ENCODE measurements at regions not wholly inside any gene's neighbourhood (a gene's known extent, or its start where the extent isn't known, plus 50 kb on each side); places are given as distances from the start of the nearest gene placed in this dataset.

GRCh38 chr14:55964821-55965220 lies 153.4 kb upstream of the PELI2 start:
- H3K27ac Mint-ChIP-seq: no peak overlapping the region
- TF ChIP-seq, protein P1, sequence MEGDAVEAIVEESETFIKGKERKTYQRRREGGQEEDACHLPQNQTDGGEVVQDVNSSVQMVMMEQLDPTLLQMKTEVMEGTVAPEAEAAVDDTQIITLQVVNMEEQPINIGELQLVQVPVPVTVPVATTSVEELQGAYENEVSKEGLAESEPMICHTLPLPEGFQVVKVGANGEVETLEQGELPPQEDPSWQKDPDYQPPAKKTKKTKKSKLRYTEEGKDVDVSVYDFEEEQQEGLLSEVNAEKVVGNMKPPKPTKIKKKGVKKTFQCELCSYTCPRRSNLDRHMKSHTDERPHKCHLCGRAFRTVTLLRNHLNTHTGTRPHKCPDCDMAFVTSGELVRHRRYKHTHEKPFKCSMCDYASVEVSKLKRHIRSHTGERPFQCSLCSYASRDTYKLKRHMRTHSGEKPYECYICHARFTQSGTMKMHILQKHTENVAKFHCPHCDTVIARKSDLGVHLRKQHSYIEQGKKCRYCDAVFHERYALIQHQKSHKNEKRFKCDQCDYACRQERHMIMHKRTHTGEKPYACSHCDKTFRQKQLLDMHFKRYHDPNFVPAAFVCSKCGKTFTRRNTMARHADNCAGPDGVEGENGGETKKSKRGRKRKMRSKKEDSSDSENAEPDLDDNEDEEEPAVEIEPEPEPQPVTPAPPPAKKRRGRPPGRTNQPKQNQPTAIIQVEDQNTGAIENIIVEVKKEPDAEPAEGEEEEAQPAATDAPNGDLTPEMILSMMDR (conservative IDR thresholded peaks at IDR 0.05; ENCODE audit: low read depth in 2 of 2): no peak
- TF ChIP-seq EZH2 (IDR thresholded peaks at IDR 0.05; ENCODE audit: low read depth, unreplicated experiment) (no peak), STAT1 (IDR thresholded peaks at IDR 0.05; ENCODE audit: unreplicated experiment) (no peak)
- DNase-seq (ENCODE audit: low spot score) (no peak), ATAC-seq (no peak)
- H3K4me3 Mint-ChIP-seq: no peak overlapping the region
- Histone ChIP-seq H3K36me3 (ENCODE audit: insufficient read depth) (no peaks in the 10 kb centered on the region), H3K9me2 (ENCODE audit: insufficient read depth) (peaks cover 4% of the 10 kb centered on the region; the same call in 1 of the 2 replicates), H3K79me2 (replicated peaks; ENCODE audit: insufficient read depth) (no peaks in the 10 kb centered on the region), H3K4me3 (no peak overlapping the region), H3K27me3 (ENCODE audit: insufficient read depth) (no peaks in the 10 kb centered on the region), H3K27ac (ENCODE audit: low read depth) (no peak overlapping the region), H3K4me1 (ENCODE audit: insufficient read depth) (peaks cover 14% of the 10 kb centered on the region; the same call in 1 of the 2 replicates), H4K20me1 (replicated peaks; ENCODE audit: insufficient read depth) (no peaks in the 10 kb centered on the region), H3F3A (replicated peaks; ENCODE audit: low read depth) (no peaks in the 10 kb centered on the region), H2AFZ (no peak overlapping the region), H3K4me2 (no peak overlapping the region)
- no peaks in the 10 kb centered on the region for H3K27me3 Mint-ChIP-seq (ENCODE audit: insufficient read depth, low read depth, poor library complexity)
- no peaks in the 10 kb centered on the region for H3K36me3 Mint-ChIP-seq (ENCODE audit: low read depth)
- peaks cover 17% of the 10 kb centered on the region for H3K4me1 Mint-ChIP-seq
- H3K9me3 Mint-ChIP-seq: no peaks in the 10 kb centered on the region

GRCh38 chr14:55965851-55966250 lies 152.4 kb upstream of the PELI2 start:
- H3K27me3 ChIP-seq (ENCODE audit: insufficient read depth): no peaks in the 10 kb centered on the region
- H2AFZ ChIP-seq: no peak overlapping the region
- no peak overlapping the region for H3K4me2 ChIP-seq
- H3K27me3 Mint-ChIP-seq (ENCODE audit: insufficient read depth, low read depth, poor library complexity): no peaks in the 10 kb centered on the region
- H3K4me1 Mint-ChIP-seq: peaks cover 10% of the 10 kb centered on the region; the same call in 2 of the 3 replicates
- no peaks in the 10 kb centered on the region for H3F3A ChIP-seq (replicated peaks; ENCODE audit: low read depth)
- DNase-seq (ENCODE audit: low spot score) (no peak), ATAC-seq (no peak)
- no peak overlapping the region for H3K27ac ChIP-seq (ENCODE audit: low read depth)
- no peaks in the 10 kb centered on the region for H3K36me3 ChIP-seq (ENCODE audit: insufficient read depth)
- 0 out of 2 replicates have a peak, but pooled peaks cover 5% of the 10 kb centered on the region for H3K4me1 ChIP-seq (ENCODE audit: insufficient read depth)
- H3K9me2 ChIP-seq (ENCODE audit: insufficient read depth): peaks cover 6% of the 10 kb centered on the region
- H3K4me3 ChIP-seq: no peak overlapping the region
- no peak overlapping the region for H3K27ac Mint-ChIP-seq
- no peaks in the 10 kb centered on the region for H3K79me2 ChIP-seq (replicated peaks; ENCODE audit: insufficient read depth)
- no peaks in the 10 kb centered on the region for H3K9me3 Mint-ChIP-seq
- H3K36me3 Mint-ChIP-seq (ENCODE audit: low read depth): no peaks in the 10 kb centered on the region
- H3K4me3 Mint-ChIP-seq: no peak overlapping the region
- H4K20me1 ChIP-seq (replicated peaks; ENCODE audit: insufficient read depth): no peaks in the 10 kb centered on the region
- TF ChIP-seq ZNF331 (CRISPR knock-in tag; IDR thresholded peaks at IDR 0.05; ENCODE audit: low read depth): no peak
- no peak for TF ChIP-seq ZNF114 (CRISPR knock-in tag; IDR thresholded peaks at IDR 0.05)
- TF ChIP-seq, protein P1 (conservative IDR thresholded peaks at IDR 0.05; ENCODE audit: low read depth in 2 of 2): no peak
- no peak for TF ChIP-seq JUNB (IDR thresholded peaks at IDR 0.05; ENCODE audit: unreplicated experiment)
- TF ChIP-seq, protein P2, sequence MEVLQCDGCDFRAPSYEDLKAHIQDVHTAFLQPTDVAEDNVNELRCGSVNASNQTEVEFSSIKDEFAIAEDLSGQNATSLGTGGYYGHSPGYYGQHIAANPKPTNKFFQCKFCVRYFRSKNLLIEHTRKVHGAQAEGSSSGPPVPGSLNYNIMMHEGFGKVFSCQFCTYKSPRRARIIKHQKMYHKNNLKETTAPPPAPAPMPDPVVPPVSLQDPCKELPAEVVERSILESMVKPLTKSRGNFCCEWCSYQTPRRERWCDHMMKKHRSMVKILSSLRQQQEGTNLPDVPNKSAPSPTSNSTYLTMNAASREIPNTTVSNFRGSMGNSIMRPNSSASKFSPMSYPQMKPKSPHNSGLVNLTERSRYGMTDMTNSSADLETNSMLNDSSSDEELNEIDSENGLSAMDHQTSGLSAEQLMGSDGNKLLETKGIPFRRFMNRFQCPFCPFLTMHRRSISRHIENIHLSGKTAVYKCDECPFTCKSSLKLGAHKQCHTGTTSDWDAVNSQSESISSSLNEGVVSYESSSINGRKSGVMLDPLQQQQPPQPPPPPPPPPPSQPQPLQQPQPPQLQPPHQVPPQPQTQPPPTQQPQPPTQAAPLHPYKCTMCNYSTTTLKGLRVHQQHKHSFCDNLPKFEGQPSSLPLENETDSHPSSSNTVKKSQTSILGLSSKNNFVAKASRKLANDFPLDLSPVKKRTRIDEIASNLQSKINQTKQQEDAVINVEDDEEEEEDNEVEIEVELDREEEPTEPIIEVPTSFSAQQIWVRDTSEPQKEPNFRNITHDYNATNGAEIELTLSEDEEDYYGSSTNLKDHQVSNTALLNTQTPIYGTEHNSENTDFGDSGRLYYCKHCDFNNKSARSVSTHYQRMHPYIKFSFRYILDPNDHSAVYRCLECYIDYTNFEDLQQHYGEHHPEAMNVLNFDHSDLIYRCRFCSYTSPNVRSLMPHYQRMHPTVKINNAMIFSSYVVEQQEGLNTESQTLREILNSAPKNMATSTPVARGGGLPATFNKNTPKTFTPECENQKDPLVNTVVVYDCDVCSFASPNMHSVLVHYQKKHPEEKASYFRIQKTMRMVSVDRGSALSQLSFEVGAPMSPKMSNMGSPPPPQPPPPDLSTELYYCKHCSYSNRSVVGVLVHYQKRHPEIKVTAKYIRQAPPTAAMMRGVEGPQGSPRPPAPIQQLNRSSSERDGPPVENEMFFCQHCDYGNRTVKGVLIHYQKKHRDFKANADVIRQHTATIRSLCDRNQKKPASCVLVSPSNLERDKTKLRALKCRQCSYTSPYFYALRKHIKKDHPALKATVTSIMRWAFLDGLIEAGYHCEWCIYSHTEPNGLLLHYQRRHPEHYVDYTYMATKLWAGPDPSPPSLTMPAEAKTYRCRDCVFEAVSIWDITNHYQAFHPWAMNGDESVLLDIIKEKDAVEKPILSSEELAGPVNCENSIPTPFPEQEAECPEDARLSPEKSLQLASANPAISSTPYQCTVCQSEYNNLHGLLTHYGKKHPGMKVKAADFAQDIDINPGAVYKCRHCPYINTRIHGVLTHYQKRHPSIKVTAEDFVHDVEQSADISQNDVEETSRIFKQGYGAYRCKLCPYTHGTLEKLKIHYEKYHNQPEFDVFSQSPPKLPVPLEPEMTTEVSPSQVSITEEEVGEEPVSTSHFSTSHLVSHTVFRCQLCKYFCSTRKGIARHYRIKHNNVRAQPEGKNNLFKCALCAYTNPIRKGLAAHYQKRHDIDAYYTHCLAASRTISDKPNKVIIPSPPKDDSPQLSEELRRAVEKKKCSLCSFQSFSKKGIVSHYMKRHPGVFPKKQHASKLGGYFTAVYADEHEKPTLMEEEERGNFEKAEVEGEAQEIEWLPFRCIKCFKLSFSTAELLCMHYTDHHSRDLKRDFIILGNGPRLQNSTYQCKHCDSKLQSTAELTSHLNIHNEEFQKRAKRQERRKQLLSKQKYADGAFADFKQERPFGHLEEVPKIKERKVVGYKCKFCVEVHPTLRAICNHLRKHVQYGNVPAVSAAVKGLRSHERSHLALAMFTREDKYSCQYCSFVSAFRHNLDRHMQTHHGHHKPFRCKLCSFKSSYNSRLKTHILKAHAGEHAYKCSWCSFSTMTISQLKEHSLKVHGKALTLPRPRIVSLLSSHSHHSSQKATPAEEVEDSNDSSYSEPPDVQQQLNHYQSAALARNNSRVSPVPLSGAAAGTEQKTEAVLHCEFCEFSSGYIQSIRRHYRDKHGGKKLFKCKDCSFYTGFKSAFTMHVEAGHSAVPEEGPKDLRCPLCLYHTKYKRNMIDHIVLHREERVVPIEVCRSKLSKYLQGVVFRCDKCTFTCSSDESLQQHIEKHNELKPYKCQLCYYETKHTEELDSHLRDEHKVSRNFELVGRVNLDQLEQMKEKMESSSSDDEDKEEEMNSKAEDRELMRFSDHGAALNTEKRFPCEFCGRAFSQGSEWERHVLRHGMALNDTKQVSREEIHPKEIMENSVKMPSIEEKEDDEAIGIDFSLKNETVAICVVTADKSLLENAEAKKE (CRISPR knock-in tag; IDR thresholded peaks at IDR 0.05): no peak
- TF ChIP-seq STAT1 (IDR thresholded peaks at IDR 0.05; ENCODE audit: unreplicated experiment): no peak
- no peak for TF ChIP-seq EZH2 (IDR thresholded peaks at IDR 0.05; ENCODE audit: low read depth, unreplicated experiment)
- no peak for TF ChIP-seq POLR2AphosphoS5 (IDR thresholded peaks at IDR 0.05; ENCODE audit: low read depth)
- TF ChIP-seq CREB1 (CRISPR knock-in tag; IDR thresholded peaks at IDR 0.05; ENCODE audit: low read depth): no peak

All from GM23338 (cell line).